Prostate gland (tissue), 2 donors: ENCODE measurements at regions not wholly inside any gene's neighbourhood (a gene's known extent, or its start where the extent isn't known, plus 50 kb on each side); places are given as distances from the start of the nearest gene placed in this dataset.

Source experiments
- CTCF ChIP-seq, 4 experiments: fragments of 200-600 bp in 2 of 4; fragments of 450-650 bp in 2 of 4; sonication (generic) in 2 of 4; IDR thresholded peaks; 1 replicate in 3 of 4; 2 replicates in 1 of 4; pipeline ENCODE4 v1.5.1; 2016 to 2019; ENCODE audit warnings: antibody characterized with exemption in 4 of 4, mild to moderate bottlenecking in 2 of 4, moderate library complexity in 2 of 4
- POLR2AphosphoS5 ChIP-seq: sonication (generic); formaldehyde crosslinking; IDR thresholded peaks from one replicate; pipeline ENCODE4 v1.6.1; 2017; ENCODE audit warnings: antibody characterized with exemption

- no peak for TF ChIP-seq CTCF (IDR thresholded peaks at IDR 0.05)
- no peak for TF ChIP-seq POLR2AphosphoS5
These were observed 935.1 kb upstream of the MAP3K7 start for GRCh38 chr6:91521999-91522398.
